ENCODE measurements at regions not wholly inside any gene's neighbourhood (a gene's known extent, or its start where the extent isn't known, plus 50 kb on each side); places are given as distances from the start of the nearest gene placed in this dataset.

DNA sequence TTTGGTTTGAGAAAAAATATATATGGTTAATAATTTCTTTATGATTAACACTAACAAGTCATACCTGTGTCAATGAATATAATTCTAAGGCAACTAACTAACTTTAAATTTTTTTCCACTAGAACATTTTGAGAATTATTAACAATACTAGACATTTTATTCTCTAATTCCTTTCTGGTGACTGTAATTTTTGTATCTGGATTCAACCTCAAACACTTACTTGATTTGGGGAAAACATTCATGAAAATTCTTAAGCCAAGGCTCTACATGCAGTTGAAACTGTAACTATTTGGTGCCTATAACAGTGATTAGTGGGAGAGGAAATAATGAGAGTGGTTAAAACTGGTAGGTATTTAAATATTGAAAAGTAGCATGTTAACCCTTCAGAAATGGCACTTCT is 546.5 kb upstream of the KLHL29 start:
- Histone ChIP-seq H3K9me3 (no peaks in the 10 kb centered on the region), H3K27me3 (no peaks in the 10 kb centered on the region), H3K36me3 (no peaks in the 10 kb centered on the region), H3K27ac (no peak overlapping the region), H3K4me3 (no peak overlapping the region), H3K4me1 (no peaks in the 10 kb centered on the region)
- no peak for DNase-seq (ENCODE audit: extremely low spot score in 2 of 2)
- TF ChIP-seq POLR2A (IDR thresholded peaks at IDR 0.05) (no peak), POLR2AphosphoS5 (IDR thresholded peaks at IDR 0.05; ENCODE audit: insufficient read depth in 1 of 2, low read depth in 1 of 2) (no peak)
- TF ChIP-seq, protein P1, sequence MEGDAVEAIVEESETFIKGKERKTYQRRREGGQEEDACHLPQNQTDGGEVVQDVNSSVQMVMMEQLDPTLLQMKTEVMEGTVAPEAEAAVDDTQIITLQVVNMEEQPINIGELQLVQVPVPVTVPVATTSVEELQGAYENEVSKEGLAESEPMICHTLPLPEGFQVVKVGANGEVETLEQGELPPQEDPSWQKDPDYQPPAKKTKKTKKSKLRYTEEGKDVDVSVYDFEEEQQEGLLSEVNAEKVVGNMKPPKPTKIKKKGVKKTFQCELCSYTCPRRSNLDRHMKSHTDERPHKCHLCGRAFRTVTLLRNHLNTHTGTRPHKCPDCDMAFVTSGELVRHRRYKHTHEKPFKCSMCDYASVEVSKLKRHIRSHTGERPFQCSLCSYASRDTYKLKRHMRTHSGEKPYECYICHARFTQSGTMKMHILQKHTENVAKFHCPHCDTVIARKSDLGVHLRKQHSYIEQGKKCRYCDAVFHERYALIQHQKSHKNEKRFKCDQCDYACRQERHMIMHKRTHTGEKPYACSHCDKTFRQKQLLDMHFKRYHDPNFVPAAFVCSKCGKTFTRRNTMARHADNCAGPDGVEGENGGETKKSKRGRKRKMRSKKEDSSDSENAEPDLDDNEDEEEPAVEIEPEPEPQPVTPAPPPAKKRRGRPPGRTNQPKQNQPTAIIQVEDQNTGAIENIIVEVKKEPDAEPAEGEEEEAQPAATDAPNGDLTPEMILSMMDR (IDR thresholded peaks at IDR 0.05), result no peak
- intact Hi-C loops (cut with DNase I), result no loop called here

DNA sequence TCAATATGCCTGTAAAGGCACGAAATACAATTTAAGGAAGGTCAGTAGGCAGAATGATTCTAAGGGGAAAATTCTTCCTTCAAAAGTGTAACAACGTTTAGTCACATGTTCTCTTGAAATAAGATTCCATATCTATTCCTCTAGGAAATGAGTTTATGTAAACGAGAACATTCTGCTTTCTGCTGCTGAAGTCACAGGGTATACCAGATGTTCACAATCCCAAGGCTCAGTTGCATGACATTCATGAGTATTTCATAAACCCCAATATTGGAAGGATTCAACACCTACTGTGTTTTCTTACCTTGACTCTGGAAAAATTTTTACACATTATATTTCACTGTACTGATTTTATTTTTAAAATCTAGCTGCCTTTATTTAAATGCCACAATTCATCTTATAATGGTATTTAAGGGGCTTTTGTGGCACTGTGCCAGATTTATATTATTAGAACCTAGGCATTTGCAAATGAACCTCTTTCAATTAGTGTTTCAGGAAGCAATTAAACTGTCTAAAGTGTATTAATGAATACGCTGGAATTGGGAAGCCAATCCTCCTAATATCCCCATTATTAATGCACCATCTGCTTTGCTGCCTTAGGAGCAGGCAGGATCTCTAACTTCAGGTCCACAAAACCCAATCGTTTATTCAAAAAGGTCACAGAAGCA is 542.6 kb upstream of the KLHL29 start:
- no peak for DNase-seq (ENCODE audit: extremely low spot score in 2 of 2)
- no peak for TF ChIP-seq POLR2AphosphoS5 (IDR thresholded peaks at IDR 0.05; ENCODE audit: insufficient read depth in 1 of 2, low read depth in 1 of 2)

DNA sequence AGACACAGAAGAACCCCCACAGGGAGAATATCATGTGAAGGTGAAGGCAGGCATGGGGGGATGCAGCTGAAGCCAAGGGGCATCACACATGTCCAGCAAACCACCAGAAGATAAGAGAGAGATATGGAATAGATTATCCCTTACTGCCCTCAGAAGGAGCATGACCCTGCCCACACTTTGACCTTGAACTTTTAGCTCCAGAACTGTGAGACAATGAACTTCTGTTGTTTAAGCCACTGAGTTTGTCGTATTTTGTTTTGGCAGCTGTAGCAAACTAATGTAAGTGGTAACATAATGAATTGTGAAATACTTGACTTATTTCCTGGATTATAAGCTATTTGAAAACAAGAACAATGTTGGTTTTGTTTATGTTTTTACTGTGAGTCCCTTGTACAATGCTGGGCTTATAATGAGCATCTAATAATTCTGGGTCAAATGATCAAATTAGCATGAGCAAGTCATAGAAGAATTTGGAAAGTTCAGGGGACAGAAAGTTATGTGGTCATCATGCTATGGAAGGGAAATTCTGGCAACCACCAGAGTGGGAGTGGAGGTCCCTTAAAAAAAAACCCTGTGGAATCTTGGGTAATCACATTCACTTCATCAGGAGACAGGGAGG is 541.0 kb upstream of the KLHL29 start:
- DNase-seq (ENCODE audit: extremely low spot score in 2 of 2), result no peak
- no peaks in the 10 kb centered on the region for H3K4me1 ChIP-seq
- H3K4me3 ChIP-seq, result no peak overlapping the region
- TF ChIP-seq POLR2AphosphoS5 (IDR thresholded peaks at IDR 0.05; ENCODE audit: insufficient read depth in 1 of 2, low read depth in 1 of 2), result no peak
- H3K9me3 ChIP-seq, result no peaks in the 10 kb centered on the region
- H3K36me3 ChIP-seq, result no peaks in the 10 kb centered on the region
- intact Hi-C loops (cut with DNase I), result no loop called here
- no peaks in the 10 kb centered on the region for H3K27me3 ChIP-seq
- no peak overlapping the region for H3K27ac ChIP-seq

More for the DNA sequence above, 542.6 kb upstream of the KLHL29 start:
- Histone ChIP-seq H3K9me3 (no peaks in the 10 kb centered on the region), H3K4me3 (no peak overlapping the region), H3K4me1 (no peaks in the 10 kb centered on the region), H3K27ac (no peak overlapping the region), H3K36me3 (no peaks in the 10 kb centered on the region), H3K27me3 (no peaks in the 10 kb centered on the region)
- intact Hi-C loops (cut with DNase I), result no loop called here

DNA sequence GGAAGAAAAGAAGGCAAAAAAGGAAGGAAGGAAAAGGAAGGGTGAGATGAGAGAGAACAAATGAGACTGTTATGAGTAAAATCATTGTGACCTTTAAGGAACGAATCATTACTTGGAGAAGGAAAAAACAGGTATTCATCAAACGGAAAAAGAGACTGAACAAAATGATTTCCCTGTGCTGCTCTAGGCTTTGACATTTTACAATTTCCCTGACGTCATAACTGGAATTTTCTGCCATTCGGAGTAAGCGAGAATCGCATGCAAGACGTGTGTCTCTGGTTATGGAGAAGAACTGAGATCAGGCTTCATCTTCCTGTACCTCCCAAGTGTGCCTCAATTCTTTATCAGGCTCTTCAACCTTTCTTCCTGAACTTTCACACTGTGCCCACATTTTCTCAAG is 534.7 kb upstream of the KLHL29 start:
- no peaks in the 10 kb centered on the region for H3K9me3 ChIP-seq
- no peak overlapping the region for H3K27ac ChIP-seq
- no peaks in the 10 kb centered on the region for H3K27me3 ChIP-seq
- no peak for DNase-seq (ENCODE audit: extremely low spot score in 2 of 2)
- TF ChIP-seq, protein P1 (IDR thresholded peaks at IDR 0.05), result no peak
- TF ChIP-seq POLR2A (IDR thresholded peaks at IDR 0.05), result no peak
- no peak for TF ChIP-seq POLR2AphosphoS5 (IDR thresholded peaks at IDR 0.05; ENCODE audit: insufficient read depth in 1 of 2, low read depth in 1 of 2)
- intact Hi-C loops (cut with DNase I), result no loop called here
- no peak overlapping the region for H3K4me3 ChIP-seq
- no peaks in the 10 kb centered on the region for H3K4me1 ChIP-seq
- no peaks in the 10 kb centered on the region for H3K36me3 ChIP-seq

DNA sequence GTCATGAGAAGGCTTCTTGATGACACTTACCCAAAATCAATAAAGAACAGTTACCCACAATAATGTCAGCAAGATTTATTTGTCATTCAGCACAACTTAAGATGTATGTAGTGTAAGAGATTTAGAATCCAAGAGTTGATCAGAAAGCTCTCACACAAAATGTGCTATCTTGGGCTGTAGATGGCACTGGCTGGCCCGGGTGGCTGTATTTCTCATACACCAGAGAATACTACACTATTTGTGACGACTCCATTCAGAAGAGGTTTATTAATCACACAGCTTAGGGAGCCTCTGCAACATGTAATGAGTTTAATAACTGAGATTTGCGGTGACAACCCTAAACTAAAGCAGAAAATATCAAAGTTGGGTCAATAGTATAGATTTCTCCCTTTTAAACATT is 530.4 kb upstream of the KLHL29 start:
- intact Hi-C loops (cut with DNase I), result no loop called here
- no peaks in the 10 kb centered on the region for H3K27me3 ChIP-seq
- H3K4me3 ChIP-seq, result no peak overlapping the region
- H3K36me3 ChIP-seq, result no peaks in the 10 kb centered on the region
- no peaks in the 10 kb centered on the region for H3K9me3 ChIP-seq
- H3K4me1 ChIP-seq, result no peaks in the 10 kb centered on the region
- TF ChIP-seq, protein P1 (IDR thresholded peaks at IDR 0.05), result no peak
- TF ChIP-seq POLR2A (IDR thresholded peaks at IDR 0.05), result no peak
- no peak for TF ChIP-seq POLR2AphosphoS5 (IDR thresholded peaks at IDR 0.05; ENCODE audit: insufficient read depth in 1 of 2, low read depth in 1 of 2)
- H3K27ac ChIP-seq, result no peak overlapping the region
- no peak for DNase-seq (ENCODE audit: extremely low spot score in 2 of 2)

DNA sequence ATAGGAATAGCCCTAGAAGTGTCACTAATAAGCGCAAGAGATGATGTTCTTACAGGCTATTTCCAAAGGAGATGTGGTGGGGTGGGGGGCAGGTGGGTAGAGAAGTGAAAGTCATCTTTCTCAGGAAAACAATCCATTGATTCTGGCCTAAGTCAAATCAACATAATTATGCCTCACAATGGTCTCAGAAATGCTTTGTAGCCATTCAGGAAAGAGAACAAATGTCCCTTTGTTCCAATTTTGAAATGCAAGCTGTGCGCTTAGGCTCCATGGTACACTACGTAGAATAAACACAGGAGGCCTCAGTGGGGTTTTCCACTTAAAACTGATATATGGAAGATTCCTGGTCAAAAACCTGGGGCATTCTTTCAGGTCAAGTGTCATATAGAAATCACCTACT is 529.9 kb upstream of the KLHL29 start:
- H3K27ac ChIP-seq, result no peak overlapping the region
- no peaks in the 10 kb centered on the region for H3K9me3 ChIP-seq
- intact Hi-C loops (cut with DNase I), result no loop called here
- H3K36me3 ChIP-seq, result no peaks in the 10 kb centered on the region
- H3K27me3 ChIP-seq, result no peaks in the 10 kb centered on the region
- no peaks in the 10 kb centered on the region for H3K4me1 ChIP-seq
- H3K4me3 ChIP-seq, result no peak overlapping the region
- no peak for DNase-seq (ENCODE audit: extremely low spot score in 2 of 2)
- TF ChIP-seq, protein P1 (IDR thresholded peaks at IDR 0.05), result no peak

Measured in vagina (tissue), 2 donors.